GM23338 (cell line): ENCODE measurements at regions not wholly inside any gene's neighbourhood (a gene's known extent, or its start where the extent isn't known, plus 50 kb on each side); places are given as distances from the start of the nearest gene placed in this dataset.

ENCODE experiments used
- ATAC-seq: fragments of 200-7000 bp; cut with Tn5 transposase; 3 replicates; pipeline ENCODE4 v1.9.1; 2020
- DNase-seq: peaks from one replicate; pipeline ENCODE4 v3.0.0-alpha.2; 2015; ENCODE audit warnings: low spot score
- H2AFZ ChIP-seq: fragments of 200-600 bp; sonication (generic); 2 replicates; pipeline ENCODE4 v1.8.0; 2016; ENCODE audit warnings: antibody characterized with exemption, mild to moderate bottlenecking, moderate library complexity
- H3F3A ChIP-seq: fragments of 200-600 bp; sonication (generic); replicated peaks from 2 replicates; pipeline ENCODE4 v1.8.0; 2017; ENCODE audit warnings: antibody characterized with exemption, mixed run types, low read depth
- H3K27ac ChIP-seq: fragments of 200-600 bp; sonication (generic); 2 replicates; pipeline ENCODE4 v1.6.1; 2016; ENCODE audit warnings: low read depth
- H3K27me3 ChIP-seq: fragments of 200-600 bp; sonication (generic); 2 replicates; pipeline ENCODE4 v1.8.0; 2016; ENCODE audit warnings: mild to moderate bottlenecking, mixed run types, moderate library complexity; ENCODE audit not compliant: insufficient read depth
- H3K36me3 ChIP-seq: fragments of 200-600 bp; sonication (generic); 2 replicates; pipeline ENCODE4 v1.8.0; 2016; ENCODE audit warnings: mild to moderate bottlenecking; ENCODE audit not compliant: insufficient read depth
- H3K4me1 ChIP-seq: fragments of 200-600 bp; sonication (generic); 2 replicates; pipeline ENCODE4 v1.8.0; 2016; ENCODE audit warnings: mild to moderate bottlenecking, moderate library complexity; ENCODE audit not compliant: insufficient read depth
- H3K4me2 ChIP-seq: fragments of 200-600 bp; sonication (generic); 2 replicates; pipeline ENCODE4 v1.7.1; 2017; ENCODE audit warnings: mixed run types
- H3K4me3 ChIP-seq: fragments of 200-600 bp; sonication (generic); 2 replicates; pipeline ENCODE4 v1.6.1; 2016; ENCODE audit warnings: mixed run types
- H3K79me2 ChIP-seq: fragments of 200-600 bp; sonication (generic); replicated peaks from 2 replicates; pipeline ENCODE4 v1.8.0; 2017; ENCODE audit warnings: mild to moderate bottlenecking; ENCODE audit not compliant: insufficient read depth
- H3K9me2 ChIP-seq: fragments of 200-600 bp; sonication (generic); 2 replicates; pipeline ENCODE4 v1.8.0; 2017; ENCODE audit not compliant: insufficient read depth
- H4K20me1 ChIP-seq: fragments of 200-600 bp; sonication (generic); replicated peaks from 2 replicates; pipeline ENCODE4 v1.8.0; 2017; ENCODE audit warnings: mild to moderate bottlenecking; ENCODE audit not compliant: insufficient read depth
- H3K27ac Mint-ChIP-seq: 2 replicates; pipeline ENCODE4 v1.8.0; 2020; ENCODE audit warnings: inconsistent platforms, mild to moderate bottlenecking, moderate library complexity, mixed read lengths
- H3K27me3 Mint-ChIP-seq: 3 replicates; pipeline ENCODE4 v1.8.0; 2022; ENCODE audit warnings: low read depth, mild to moderate bottlenecking, moderate library complexity, mixed read lengths, inconsistent platforms; ENCODE audit not compliant: insufficient read depth, poor library complexity
- H3K36me3 Mint-ChIP-seq: 3 replicates; pipeline ENCODE4 v1.8.0; 2021; ENCODE audit warnings: low read depth, mild to moderate bottlenecking, inconsistent platforms, moderate library complexity, mixed read lengths
- H3K4me1 Mint-ChIP-seq: 3 replicates; pipeline ENCODE4 v1.8.0; 2020; ENCODE audit warnings: mild to moderate bottlenecking, inconsistent platforms, mixed read lengths
- H3K4me3 Mint-ChIP-seq: 3 replicates; pipeline ENCODE4 v1.8.0; 2021; ENCODE audit warnings: moderate library complexity, mild to moderate bottlenecking, inconsistent platforms, mixed read lengths
- H3K9me3 Mint-ChIP-seq: 3 replicates; pipeline ENCODE4 v1.8.0; 2020; ENCODE audit warnings: moderate library complexity, mild to moderate bottlenecking, inconsistent platforms, mixed read lengths
- CREB1 ChIP-seq: fragments of 250-450 bp; sonication (Bioruptor Pico); IDR thresholded peaks from 2 replicates; pipeline ENCODE4 v1.5.0; 2020; ENCODE audit warnings: low read depth, mild to moderate bottlenecking, moderate library complexity
- EZH2 ChIP-seq: fragments of 200-600 bp; sonication (generic); IDR thresholded peaks from one replicate; pipeline ENCODE4 v1.8.0; 2017; ENCODE audit warnings: antibody characterized with exemption, mild to moderate bottlenecking, low read depth; ENCODE audit not compliant: unreplicated experiment
- EZH2phosphoT487 ChIP-seq: fragments of 200-600 bp; sonication (generic); IDR thresholded peaks from one replicate; pipeline ENCODE4 v1.8.1; 2018; ENCODE audit warnings: antibody characterized with exemption; ENCODE audit not compliant: unreplicated experiment
- JUNB ChIP-seq: IDR thresholded peaks from one replicate; pipeline ENCODE4 v1.6.1; 2016; ENCODE audit warnings: antibody characterized with exemption; ENCODE audit not compliant: unreplicated experiment
- NANOG ChIP-seq: IDR thresholded peaks from 2 replicates; pipeline ENCODE4 v1.6.1; 2016; ENCODE audit warnings: antibody characterized with exemption, borderline replicate concordance
- STAT1 ChIP-seq: IDR thresholded peaks from one replicate; pipeline ENCODE4 v1.6.1; 2016; ENCODE audit warnings: antibody characterized with exemption; ENCODE audit not compliant: unreplicated experiment
- ZNF114 ChIP-seq: fragments of 250-450 bp; sonication (Bioruptor Pico); IDR thresholded peaks from 2 replicates; pipeline ENCODE4 v1.5.0; 2020; ENCODE audit warnings: mild to moderate bottlenecking, moderate library complexity
- ZNF331 ChIP-seq: fragments of 250-450 bp; sonication (Bioruptor Pico); IDR thresholded peaks from 2 replicates; pipeline ENCODE4 v1.5.0; 2020; ENCODE audit warnings: low read depth, mild to moderate bottlenecking, moderate library complexity
- TF ChIP-seq, protein P1 (sequence below): IDR thresholded peaks from 2 replicates; pipeline ENCODE4 v1.6.1; 2016; ENCODE audit warnings: antibody characterized with exemption
- TF ChIP-seq, protein P2 (sequence below), 2 experiments: fragments of 200-600 bp in 1 of 2; sonication (generic) in 1 of 2; conservative IDR thresholded peaks; 2 replicates each; pipeline versions ENCODE4 v1.5.1 to v1.6.1; 2016 to 2017; ENCODE audit warnings: antibody characterized with exemption in 2 of 2, low read depth in 2 of 2, mild to moderate bottlenecking in 2 of 2, moderate library complexity in 1 of 2
- TF ChIP-seq, protein P3 (sequence below): IDR thresholded peaks from one replicate; pipeline ENCODE4 v1.6.1; 2018; ENCODE audit warnings: antibody characterized with exemption; ENCODE audit not compliant: unreplicated experiment

DNA sequence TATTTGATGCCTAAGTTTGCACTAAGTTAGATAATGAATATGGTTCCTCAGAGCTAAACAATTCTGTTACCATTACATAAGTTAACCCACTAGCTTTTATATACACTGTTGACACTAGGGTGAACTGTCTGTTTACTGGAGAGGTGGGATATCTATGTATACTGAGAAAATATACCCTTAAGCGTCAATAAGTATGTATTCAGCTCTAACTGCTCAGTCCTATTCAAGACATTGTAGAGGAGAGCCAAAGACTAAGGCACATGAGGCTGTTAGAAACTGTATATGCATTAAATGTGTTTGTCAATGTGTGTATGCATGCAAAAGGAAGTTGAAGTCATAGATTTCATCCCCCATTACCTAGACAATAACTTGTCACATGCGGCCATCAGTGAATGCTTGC, 710.0 kb downstream of the TDRD15 start (continued):
- TF ChIP-seq, protein P1, sequence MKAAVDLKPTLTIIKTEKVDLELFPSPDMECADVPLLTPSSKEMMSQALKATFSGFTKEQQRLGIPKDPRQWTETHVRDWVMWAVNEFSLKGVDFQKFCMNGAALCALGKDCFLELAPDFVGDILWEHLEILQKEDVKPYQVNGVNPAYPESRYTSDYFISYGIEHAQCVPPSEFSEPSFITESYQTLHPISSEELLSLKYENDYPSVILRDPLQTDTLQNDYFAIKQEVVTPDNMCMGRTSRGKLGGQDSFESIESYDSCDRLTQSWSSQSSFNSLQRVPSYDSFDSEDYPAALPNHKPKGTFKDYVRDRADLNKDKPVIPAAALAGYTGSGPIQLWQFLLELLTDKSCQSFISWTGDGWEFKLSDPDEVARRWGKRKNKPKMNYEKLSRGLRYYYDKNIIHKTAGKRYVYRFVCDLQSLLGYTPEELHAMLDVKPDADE, result no peak
- no peak for TF ChIP-seq JUNB
- no peak for TF ChIP-seq ZNF114 (CRISPR knock-in tag)
- TF ChIP-seq EZH2phosphoT487, result no peak
- TF ChIP-seq NANOG, result no peak
- TF ChIP-seq STAT1, result no peak

DNA sequence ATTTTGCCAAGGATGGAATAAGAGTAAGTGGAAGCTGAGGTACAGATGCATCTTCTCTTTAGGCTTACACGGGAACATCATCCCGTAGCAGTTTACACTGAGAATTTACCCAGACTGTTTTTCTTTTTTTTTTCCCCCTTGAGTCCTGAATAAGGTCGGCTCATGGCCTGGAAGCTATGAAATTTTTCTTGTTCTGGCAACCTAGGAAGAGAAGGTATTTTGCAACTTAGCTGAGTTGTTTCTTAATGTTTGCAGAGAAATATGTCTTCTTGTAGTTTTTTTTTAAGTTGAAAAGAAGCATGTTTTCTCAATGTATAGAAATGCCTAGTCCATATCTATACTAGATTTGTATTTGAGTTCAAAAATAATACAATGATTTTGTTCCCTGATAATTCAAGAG, 712.5 kb downstream of the TDRD15 start:
- H3K9me2 ChIP-seq, result no peaks in the 10 kb centered on the region
- H3K79me2 ChIP-seq, result no peaks in the 10 kb centered on the region
- no peaks in the 10 kb centered on the region for H3F3A ChIP-seq
- no peaks in the 10 kb centered on the region for H3K36me3 ChIP-seq
- H4K20me1 ChIP-seq, result no peaks in the 10 kb centered on the region
- no peak overlapping the region for H3K27ac ChIP-seq
- Mint-ChIP-seq H3K9me3 (no peaks in the 10 kb centered on the region), H3K4me1 (peaks cover 17% of the 10 kb centered on the region), H3K27me3 (peaks cover 9% of the 10 kb centered on the region), H3K4me3 (no peak overlapping the region), H3K27ac (no peak overlapping the region), H3K36me3 (no peaks in the 10 kb centered on the region)
- H2AFZ ChIP-seq, result no peak overlapping the region
- no peak for DNase-seq
- no peaks in the 10 kb centered on the region for H3K27me3 ChIP-seq
- no peak for ATAC-seq
- TF ChIP-seq CREB1 (CRISPR knock-in tag) (no peak), JUNB (no peak), NANOG (no peak), EZH2phosphoT487 (no peak)
- no peaks in the 10 kb centered on the region for H3K4me1 ChIP-seq
- H3K4me2 ChIP-seq, result no peak overlapping the region
- no peak overlapping the region for H3K4me3 ChIP-seq

DNA sequence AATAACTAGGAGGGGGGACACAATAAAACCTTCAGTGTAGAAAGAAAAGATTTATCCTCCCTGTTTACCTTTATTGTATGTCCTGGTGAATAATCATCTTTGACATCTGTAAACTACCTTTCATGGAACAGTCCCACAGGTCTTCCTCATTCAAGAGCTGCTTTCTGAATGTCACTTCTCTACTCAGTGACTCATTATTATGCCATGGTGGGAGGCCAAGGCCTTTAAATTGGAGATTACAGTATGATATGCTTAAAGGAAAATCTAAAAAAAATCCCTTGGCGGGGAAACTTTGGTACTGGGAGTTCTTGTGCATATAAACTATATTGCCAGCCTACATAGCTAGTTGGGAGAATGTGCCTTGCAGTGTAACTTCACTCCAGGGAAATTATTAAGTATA, 713.0 kb downstream of the TDRD15 start:
- no peak overlapping the region for H3K4me3 Mint-ChIP-seq
- no peak overlapping the region for H3K27ac Mint-ChIP-seq
- H3F3A ChIP-seq, result no peaks in the 10 kb centered on the region
- no peaks in the 10 kb centered on the region for H3K36me3 ChIP-seq
- no peak overlapping the region for H3K4me2 ChIP-seq
- H3K9me2 ChIP-seq, result no peaks in the 10 kb centered on the region
- H3K4me3 ChIP-seq, result no peak overlapping the region
- peaks cover 21% of the 10 kb centered on the region for H3K4me1 Mint-ChIP-seq
- TF ChIP-seq CREB1 (CRISPR knock-in tag) (no peak), EZH2phosphoT487 (no peak), STAT1 (no peak), ZNF331 (no peak), JUNB (no peak), EZH2 (no peak), ZNF114 (CRISPR knock-in tag) (no peak), NANOG (no peak)
- TF ChIP-seq, protein P2, sequence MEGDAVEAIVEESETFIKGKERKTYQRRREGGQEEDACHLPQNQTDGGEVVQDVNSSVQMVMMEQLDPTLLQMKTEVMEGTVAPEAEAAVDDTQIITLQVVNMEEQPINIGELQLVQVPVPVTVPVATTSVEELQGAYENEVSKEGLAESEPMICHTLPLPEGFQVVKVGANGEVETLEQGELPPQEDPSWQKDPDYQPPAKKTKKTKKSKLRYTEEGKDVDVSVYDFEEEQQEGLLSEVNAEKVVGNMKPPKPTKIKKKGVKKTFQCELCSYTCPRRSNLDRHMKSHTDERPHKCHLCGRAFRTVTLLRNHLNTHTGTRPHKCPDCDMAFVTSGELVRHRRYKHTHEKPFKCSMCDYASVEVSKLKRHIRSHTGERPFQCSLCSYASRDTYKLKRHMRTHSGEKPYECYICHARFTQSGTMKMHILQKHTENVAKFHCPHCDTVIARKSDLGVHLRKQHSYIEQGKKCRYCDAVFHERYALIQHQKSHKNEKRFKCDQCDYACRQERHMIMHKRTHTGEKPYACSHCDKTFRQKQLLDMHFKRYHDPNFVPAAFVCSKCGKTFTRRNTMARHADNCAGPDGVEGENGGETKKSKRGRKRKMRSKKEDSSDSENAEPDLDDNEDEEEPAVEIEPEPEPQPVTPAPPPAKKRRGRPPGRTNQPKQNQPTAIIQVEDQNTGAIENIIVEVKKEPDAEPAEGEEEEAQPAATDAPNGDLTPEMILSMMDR (conservative IDR thresholded peaks at IDR 0.05; ENCODE audit: low read depth in 2 of 2), result no peak
- TF ChIP-seq, protein P1, result no peak
- TF ChIP-seq, protein P3, sequence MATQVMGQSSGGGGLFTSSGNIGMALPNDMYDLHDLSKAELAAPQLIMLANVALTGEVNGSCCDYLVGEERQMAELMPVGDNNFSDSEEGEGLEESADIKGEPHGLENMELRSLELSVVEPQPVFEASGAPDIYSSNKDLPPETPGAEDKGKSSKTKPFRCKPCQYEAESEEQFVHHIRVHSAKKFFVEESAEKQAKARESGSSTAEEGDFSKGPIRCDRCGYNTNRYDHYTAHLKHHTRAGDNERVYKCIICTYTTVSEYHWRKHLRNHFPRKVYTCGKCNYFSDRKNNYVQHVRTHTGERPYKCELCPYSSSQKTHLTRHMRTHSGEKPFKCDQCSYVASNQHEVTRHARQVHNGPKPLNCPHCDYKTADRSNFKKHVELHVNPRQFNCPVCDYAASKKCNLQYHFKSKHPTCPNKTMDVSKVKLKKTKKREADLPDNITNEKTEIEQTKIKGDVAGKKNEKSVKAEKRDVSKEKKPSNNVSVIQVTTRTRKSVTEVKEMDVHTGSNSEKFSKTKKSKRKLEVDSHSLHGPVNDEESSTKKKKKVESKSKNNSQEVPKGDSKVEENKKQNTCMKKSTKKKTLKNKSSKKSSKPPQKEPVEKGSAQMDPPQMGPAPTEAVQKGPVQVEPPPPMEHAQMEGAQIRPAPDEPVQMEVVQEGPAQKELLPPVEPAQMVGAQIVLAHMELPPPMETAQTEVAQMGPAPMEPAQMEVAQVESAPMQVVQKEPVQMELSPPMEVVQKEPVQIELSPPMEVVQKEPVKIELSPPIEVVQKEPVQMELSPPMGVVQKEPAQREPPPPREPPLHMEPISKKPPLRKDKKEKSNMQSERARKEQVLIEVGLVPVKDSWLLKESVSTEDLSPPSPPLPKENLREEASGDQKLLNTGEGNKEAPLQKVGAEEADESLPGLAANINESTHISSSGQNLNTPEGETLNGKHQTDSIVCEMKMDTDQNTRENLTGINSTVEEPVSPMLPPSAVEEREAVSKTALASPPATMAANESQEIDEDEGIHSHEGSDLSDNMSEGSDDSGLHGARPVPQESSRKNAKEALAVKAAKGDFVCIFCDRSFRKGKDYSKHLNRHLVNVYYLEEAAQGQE, result no peak
- no peak for ATAC-seq
- no peak overlapping the region for H3K27ac ChIP-seq
- no peaks in the 10 kb centered on the region for H3K27me3 ChIP-seq
- peaks cover 7% of the 10 kb centered on the region for H3K27me3 Mint-ChIP-seq
- H2AFZ ChIP-seq, result no peak overlapping the region
- H3K36me3 Mint-ChIP-seq, result no peaks in the 10 kb centered on the region
- H3K4me1 ChIP-seq, result no peaks in the 10 kb centered on the region
- no peaks in the 10 kb centered on the region for H3K79me2 ChIP-seq
- H4K20me1 ChIP-seq, result no peaks in the 10 kb centered on the region
- no peak for DNase-seq
- no peaks in the 10 kb centered on the region for H3K9me3 Mint-ChIP-seq
